GM12891 (cell line): ENCODE measurements at regions not wholly inside any gene's neighbourhood (a gene's known extent, or its start where the extent isn't known, plus 50 kb on each side); places are given as distances from the start of the nearest gene placed in this dataset.

Experiments
- DNase-seq: peaks from one replicate; pipeline ENCODE4 v3.0.0; 2011; ENCODE audit warnings: low spot score; ENCODE audit not compliant: insufficient read length
- FAIRE-seq: peaks from 2 replicates; lab custom pipeline; 2011; peaks lifted over from hg19 to GRCh38; lab: Jason Lieb, UNC
- PAX5 ChIP-seq: IDR thresholded peaks from 2 replicates; pipeline ENCODE4 v1.6.1; 2011; ENCODE audit warnings: low read length, moderate library complexity, mild to moderate bottlenecking; ENCODE audit not compliant: insufficient read depth, severe bottlenecking
- POLR2A ChIP-seq: IDR thresholded peaks from 2 replicates; pipeline ENCODE4 v1.6.1; 2011; ENCODE audit warnings: low read depth, low read length, control low read depth
- POLR2AphosphoS5 ChIP-seq: IDR thresholded peaks from 2 replicates; pipeline ENCODE4 v1.6.1; 2011; ENCODE audit warnings: low read depth, low read length, control low read depth
- POU2F2 ChIP-seq: IDR thresholded peaks from 2 replicates; pipeline ENCODE4 v1.6.1; 2011; ENCODE audit warnings: low read depth, mild to moderate bottlenecking, control low read depth, low read length, moderate library complexity
- SPI1 ChIP-seq: IDR thresholded peaks from 2 replicates; pipeline ENCODE4 v1.6.1; 2011; ENCODE audit warnings: low read depth, low read length, control low read depth
- TAF1 ChIP-seq: IDR thresholded peaks from 2 replicates; pipeline ENCODE4 v1.6.1; 2011; ENCODE audit warnings: low read depth, low read length, control low read depth

- DNase-seq (no peak), FAIRE-seq (no peak)
- TF ChIP-seq POLR2A = no peak
Measured at GRCh38 chr2:155692856-155693255, 639.7 kb downstream of the NR4A2 start.

GRCh38 chr2:155692106-155692505, 640.4 kb downstream of the NR4A2 start:
- TF ChIP-seq POLR2AphosphoS5 = no peak
- DNase-seq (no peak), FAIRE-seq (no peak)

GRCh38 chr2:155690785-155691184, 641.7 kb downstream of the NR4A2 start:
- no peak for FAIRE-seq
- DNase-seq = no peak
- no peak for TF ChIP-seq SPI1
- no peak for TF ChIP-seq PAX5
- TF ChIP-seq POU2F2 = no peak
- no peak for TF ChIP-seq POLR2AphosphoS5
- no peak for TF ChIP-seq POLR2A

- FAIRE-seq (no peak), DNase-seq (no peak)
- TF ChIP-seq PAX5 (no peak), POLR2AphosphoS5 (no peak), SPI1 (no peak), POU2F2 (no peak), POLR2A (no peak), TAF1 (no peak)
Measured at GRCh38 chr2:155689791-155690190, 642.7 kb downstream of the NR4A2 start.

DNA sequence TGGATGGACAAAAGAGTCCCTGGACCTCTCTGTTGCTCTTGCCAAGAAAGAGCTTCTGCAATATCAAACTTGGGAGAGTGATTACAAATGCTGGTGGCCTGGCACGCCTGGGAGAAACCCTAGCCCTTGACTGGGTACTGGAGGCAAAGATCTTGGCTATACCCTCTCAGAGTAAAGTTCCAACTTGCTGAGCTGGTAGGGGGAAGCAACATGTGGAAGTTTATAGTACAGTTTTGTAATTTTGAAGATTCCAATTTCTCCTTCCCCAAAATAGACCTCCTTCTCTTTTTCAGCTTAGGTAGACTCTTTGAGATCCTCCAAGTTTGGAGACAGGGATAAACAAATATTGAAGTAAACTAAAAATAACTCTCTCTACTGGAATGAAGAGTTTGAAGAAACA, 645.3 kb downstream of the NR4A2 start:
- FAIRE-seq (no peak), DNase-seq (no peak)
- TF ChIP-seq TAF1 = no peak
- TF ChIP-seq SPI1 = no peak
- no peak for TF ChIP-seq POLR2A
- no peak for TF ChIP-seq PAX5
- no peak for TF ChIP-seq POU2F2
- no peak for TF ChIP-seq POLR2AphosphoS5

- TF ChIP-seq POLR2A (no peak), TAF1 (no peak), POLR2AphosphoS5 (no peak), SPI1 (no peak), POU2F2 (no peak), PAX5 (no peak)
- DNase-seq (no peak), FAIRE-seq (no peak)
Measured at GRCh38 chr2:155679647-155680046, 652.9 kb downstream of the NR4A2 start.

- DNase-seq (no peak), FAIRE-seq (no peak)
- TF ChIP-seq POLR2AphosphoS5 (no peak), POLR2A (no peak)
Measured at GRCh38 chr2:155675920-155676319, 656.6 kb downstream of the NR4A2 start.

- TF ChIP-seq TAF1 = no peak
- no peak for TF ChIP-seq SPI1
- no peak for TF ChIP-seq POU2F2
- FAIRE-seq (no peak), DNase-seq (no peak)
Measured at GRCh38 chr2:155665704-155666103, 666.8 kb downstream of the NR4A2 start.

- FAIRE-seq (no peak), DNase-seq (no peak)
Measured at GRCh38 chr2:155663265-155663664, 669.3 kb downstream of the NR4A2 start.

DNA sequence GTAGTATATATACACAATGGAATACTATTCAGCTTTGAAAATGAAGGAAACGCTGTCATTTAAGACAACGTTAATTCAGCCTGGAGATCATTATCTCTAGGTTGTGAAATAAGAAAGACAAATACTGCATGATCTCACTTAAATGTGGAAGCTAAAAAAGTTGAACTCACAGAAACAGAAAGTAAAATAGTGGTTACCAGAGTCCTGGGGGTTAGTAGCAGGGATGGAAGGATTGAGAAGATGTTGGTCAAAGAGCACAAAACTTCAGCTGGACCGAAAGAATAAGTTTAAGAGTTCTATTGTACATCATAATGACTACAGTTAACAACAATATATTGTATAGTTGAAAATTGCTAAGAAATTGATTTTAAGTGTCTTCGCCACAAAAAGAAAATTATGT, 670.3 kb downstream of the NR4A2 start:
- no peak for FAIRE-seq
- DNase-seq = no peak
- TF ChIP-seq POLR2A = no peak
- TF ChIP-seq POLR2AphosphoS5 = no peak

More at GRCh38 chr2:155663265-155663664, 669.3 kb downstream of the NR4A2 start:
- TF ChIP-seq POLR2AphosphoS5 = no peak
- no peak for TF ChIP-seq PAX5
- TF ChIP-seq POU2F2 = no peak
- TF ChIP-seq TAF1 = no peak
- TF ChIP-seq POLR2A = no peak

DNA sequence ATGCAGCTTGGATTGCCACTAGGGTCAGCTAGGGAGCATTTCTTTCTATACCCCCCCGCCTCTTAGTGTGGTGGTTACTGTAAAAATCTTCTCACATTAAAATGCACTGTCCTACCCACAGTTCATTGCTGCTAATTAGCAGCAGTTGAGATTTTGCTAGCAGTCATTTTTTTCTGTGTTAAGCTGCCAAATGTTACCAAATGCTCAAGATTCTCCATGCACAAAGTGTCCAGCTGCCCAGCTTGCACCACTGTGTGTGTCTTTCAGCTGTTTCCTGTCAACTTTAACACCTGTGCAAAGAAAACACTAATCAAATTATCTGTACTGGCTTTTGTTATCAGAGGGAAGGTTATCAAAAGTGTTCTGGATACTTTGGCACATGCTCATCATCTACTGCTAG, 679.3 kb downstream of the NR4A2 start:
- TF ChIP-seq POU2F2 (no peak), TAF1 (no peak), PAX5 (no peak), SPI1 (no peak), POLR2AphosphoS5 (no peak), POLR2A (no peak)
- no peak for DNase-seq
- FAIRE-seq = no peak

DNA sequence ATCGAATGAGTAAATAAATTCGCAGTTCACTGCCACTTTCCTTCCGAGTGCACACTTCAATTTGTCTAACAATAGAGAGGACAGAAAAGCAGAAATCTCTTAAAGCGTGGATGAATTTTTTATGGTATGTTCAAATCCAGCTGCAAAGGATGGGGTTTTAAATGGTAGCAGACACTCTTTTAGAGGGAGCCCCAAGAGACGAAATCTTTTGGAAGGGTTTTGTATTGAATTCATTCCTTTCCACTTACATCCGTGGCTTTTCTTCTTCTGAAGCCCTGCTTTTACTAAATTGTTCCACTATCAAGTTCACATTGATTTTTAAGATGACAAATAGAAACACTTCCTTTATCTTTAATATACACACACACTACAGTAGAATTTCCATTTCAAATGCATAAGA, 680.7 kb downstream of the NR4A2 start:
- DNase-seq (no peak), FAIRE-seq (no peak)
- TF ChIP-seq POU2F2 = no peak
- TF ChIP-seq SPI1 = no peak
- TF ChIP-seq POLR2A = no peak
- no peak for TF ChIP-seq POLR2AphosphoS5
- no peak for TF ChIP-seq PAX5
- no peak for TF ChIP-seq TAF1
